GM19397 (cell line): ENCODE measurements at regions not wholly inside any gene's neighbourhood (a gene's known extent, or its start where the extent isn't known, plus 50 kb on each side); places are given as distances from the start of the nearest gene placed in this dataset.
"Not testable (repeated sequence)": the region's sequence is repeated elsewhere in the genome, so short reads cannot be mapped to it uniquely, and the experiment has no call there.

Experiments
- ATAC-seq: cut with Tn5 transposase; IDR thresholded peaks from one replicate; pipeline ENCODE4 v1.9.1; 2021; ENCODE audit warnings: mild to moderate bottlenecking, moderate library complexity; ENCODE audit not compliant: unreplicated experiment

- not testable (repeated sequence) for ATAC-seq
Observed at GRCh38 chr20:25989686-25990085, 293.0 kb upstream of the ZNF337 start.

- no peak for ATAC-seq
Observed at GRCh38 chr20:25989196-25989595, 292.5 kb upstream of the ZNF337 start.

- ATAC-seq: not testable (repeated sequence)
Observed at GRCh38 chr20:25987928-25988560, 291.4 kb upstream of the ZNF337 start.

- peak; percentile 73 for ATAC-seq
Observed at GRCh38 chr20:25987073-25987927, 290.6 kb upstream of the ZNF337 start.

- ATAC-seq: no peak
Observed at GRCh38 chr20:25985597-25985996, 288.9 kb upstream of the ZNF337 start.

- no peak for ATAC-seq
Observed at GRCh38 chr20:25984933-25985332, 288.3 kb upstream of the ZNF337 start.

- not testable (repeated sequence) for ATAC-seq
Observed at GRCh38 chr20:25982701-25983100, 286.0 kb upstream of the ZNF337 start.

- not testable (repeated sequence) for ATAC-seq
Observed at GRCh38 chr20:25978450-25979190, 282.0 kb upstream of the ZNF337 start.

- ATAC-seq: not testable (repeated sequence)
Observed at GRCh38 chr20:25975816-25976215, 279.2 kb upstream of the ZNF337 start.

GRCh38 chr20:25965203-25965602, 268.6 kb upstream of the ZNF337 start:
- not testable (repeated sequence) for ATAC-seq

- ATAC-seq: not testable (repeated sequence)
Observed at GRCh38 chr20:25953876-25954275, 257.2 kb upstream of the ZNF337 start.

GRCh38 chr20:25935230-25935629, 238.6 kb upstream of the ZNF337 start:
- not testable (repeated sequence) for ATAC-seq

- ATAC-seq: not testable (repeated sequence)
Observed at GRCh38 chr20:25932806-25933205, 236.2 kb upstream of the ZNF337 start.

- ATAC-seq: not testable (repeated sequence)
Observed at GRCh38 chr20:25932170-25932569, 235.5 kb upstream of the ZNF337 start.

GRCh38 chr20:25902321-25902720, 205.7 kb upstream of the ZNF337 start:
- ATAC-seq: not testable (repeated sequence)

- not testable (repeated sequence) for ATAC-seq
Observed at GRCh38 chr20:25898663-25899062, 202.0 kb upstream of the ZNF337 start.

GRCh38 chr20:25879096-25879495, 182.4 kb upstream of the ZNF337 start:
- not testable (repeated sequence) for ATAC-seq

- not testable (repeated sequence) for ATAC-seq
Observed at GRCh38 chr20:25868650-25868979, 172.0 kb upstream of the ZNF337 start.

GRCh38 chr20:25867776-25868649, 171.4 kb upstream of the ZNF337 start:
- peak; percentile 56 for ATAC-seq

- ATAC-seq: not testable (repeated sequence)
Observed at GRCh38 chr20:25867015-25867775, 170.5 kb upstream of the ZNF337 start.
